HepG2 (cell line): ENCODE measurements at regions not wholly inside any gene's neighbourhood (a gene's known extent, or its start where the extent isn't known, plus 50 kb on each side); places are given as distances from the start of the nearest gene placed in this dataset.

ENCODE experiments used
- GATAD2A ChIP-seq: IDR thresholded peaks from 2 replicates; pipeline ENCODE4 v1.6.1; 2016
- NCOA2 ChIP-seq: sonication (generic); formaldehyde crosslinking; IDR thresholded peaks from 2 replicates; pipeline ENCODE4 v1.8.0; 2022; ENCODE audit warnings: inconsistent platforms
- NCOR1 ChIP-seq: fragments of 200-600 bp; sonication (generic); IDR thresholded peaks from 2 replicates; pipeline ENCODE4 v1.7.0; 2017; ENCODE audit warnings: antibody characterized with exemption, low read length, borderline replicate concordance
- NFYB ChIP-seq: sonication (generic); formaldehyde crosslinking; IDR thresholded peaks from 2 replicates; pipeline ENCODE4 v1.4.0; 2020; ENCODE audit warnings: missing genetic modification reagents
- NR2F1 ChIP-seq, 2 experiments: fragments of 450-650 bp in 1 of 2; formaldehyde crosslinking in 1 of 2; IDR thresholded peaks; 2 replicates each; pipeline versions ENCODE4 v1.5.0 to v1.6.1; 2016 to 2020; ENCODE audit warnings: mild to moderate bottlenecking in 1 of 2, missing compliant biosample characterization in 1 of 2, missing genetic modification reagents in 1 of 2, moderate library complexity in 1 of 2
- RXRB ChIP-seq: IDR thresholded peaks from 2 replicates; pipeline ENCODE4 v1.6.1; 2016; ENCODE audit warnings: borderline replicate concordance, missing genetic modification reagents, missing compliant biosample characterization
- SMAD9 ChIP-seq: sonication (generic); formaldehyde crosslinking; IDR thresholded peaks from 2 replicates; pipeline ENCODE4 v1.5.1; 2020; ENCODE audit warnings: mild to moderate bottlenecking, missing genetic modification reagents
- TOPORS ChIP-seq: sonication (generic); formaldehyde crosslinking; IDR thresholded peaks from 2 replicates; pipeline ENCODE4 v1.8.0; 2023; ENCODE audit warnings: mild to moderate bottlenecking, missing genetic modification reagents
- ZBTB7A ChIP-seq: sonication (generic); formaldehyde crosslinking; IDR thresholded peaks from 2 replicates; pipeline ENCODE4 v1.8.0; 2022; ENCODE audit warnings: mild to moderate bottlenecking, missing genetic modification reagents
- ZKSCAN8 ChIP-seq: IDR thresholded peaks from 2 replicates; pipeline ENCODE4 v1.6.1; 2016; ENCODE audit warnings: borderline replicate concordance, missing genetic modification reagents, missing compliant biosample characterization
- ZNF660 ChIP-seq: sonication (generic); formaldehyde crosslinking; IDR thresholded peaks from 2 replicates; pipeline ENCODE4 v1.5.1; 2020; ENCODE audit warnings: mild to moderate bottlenecking, low read depth, missing genetic modification reagents, borderline replicate concordance
- ZNF768 ChIP-seq: sonication (generic); formaldehyde crosslinking; IDR thresholded peaks from 2 replicates; pipeline ENCODE4 v1.4.0; 2020; ENCODE audit warnings: missing genetic modification reagents
- ZNF780A ChIP-seq: sonication (generic); formaldehyde crosslinking; IDR thresholded peaks from 2 replicates; pipeline ENCODE4 v1.8.0; 2022; ENCODE audit warnings: mild to moderate bottlenecking, missing genetic modification reagents, moderate library complexity
- ZSCAN12 ChIP-seq: sonication (generic); formaldehyde crosslinking; IDR thresholded peaks from 2 replicates; pipeline ENCODE4 v1.9.0; 2021; ENCODE audit warnings: mild to moderate bottlenecking, missing genetic modification reagents
- ZSCAN20 ChIP-seq: sonication (generic); formaldehyde crosslinking; IDR thresholded peaks from 2 replicates; pipeline ENCODE4 v1.4.0; 2020; ENCODE audit warnings: missing genetic modification reagents, mild to moderate bottlenecking, borderline replicate concordance
- TF ChIP-seq, protein P1 (sequence below): sonication (generic); formaldehyde crosslinking; IDR thresholded peaks from 2 replicates; pipeline ENCODE4 v1.4.0; 2020; ENCODE audit warnings: missing genetic modification reagents, borderline replicate concordance
- TF ChIP-seq, protein P2 (sequence below): IDR thresholded peaks from 2 replicates; pipeline ENCODE4 v1.6.1; 2016; ENCODE audit warnings: missing compliant biosample characterization, missing genetic modification reagents, borderline replicate concordance
- TF ChIP-seq, protein P3 (sequence below): IDR thresholded peaks from 2 replicates; pipeline ENCODE4 v1.6.1; 2016; ENCODE audit warnings: low read depth, borderline replicate concordance
- TF ChIP-seq, protein P4 (sequence below): sonication (generic); formaldehyde crosslinking; IDR thresholded peaks from 2 replicates; pipeline ENCODE4 v1.9.0; 2022; ENCODE audit warnings: low read depth, missing genetic modification reagents
- TF ChIP-seq, protein P5 (sequence below): sonication (generic); formaldehyde crosslinking; IDR thresholded peaks from 2 replicates; pipeline ENCODE4 v1.4.0; 2020; ENCODE audit warnings: missing genetic modification reagents

DNA sequence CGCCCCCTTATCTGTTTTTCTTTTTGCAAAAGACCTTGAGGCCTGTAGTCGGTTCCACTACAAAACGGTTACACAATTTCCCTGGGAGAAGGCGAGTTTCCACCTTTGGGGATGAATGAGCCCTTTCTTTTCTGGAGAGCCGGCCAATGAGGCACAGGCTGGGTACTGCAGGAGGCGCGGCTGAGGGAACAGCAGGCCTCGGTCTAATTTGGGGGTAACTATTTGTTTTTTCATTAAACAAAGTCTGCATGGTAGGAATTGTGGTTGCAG lies 129.2 kb downstream of the MYCN start (continued):
- TF ChIP-seq, protein P1, sequence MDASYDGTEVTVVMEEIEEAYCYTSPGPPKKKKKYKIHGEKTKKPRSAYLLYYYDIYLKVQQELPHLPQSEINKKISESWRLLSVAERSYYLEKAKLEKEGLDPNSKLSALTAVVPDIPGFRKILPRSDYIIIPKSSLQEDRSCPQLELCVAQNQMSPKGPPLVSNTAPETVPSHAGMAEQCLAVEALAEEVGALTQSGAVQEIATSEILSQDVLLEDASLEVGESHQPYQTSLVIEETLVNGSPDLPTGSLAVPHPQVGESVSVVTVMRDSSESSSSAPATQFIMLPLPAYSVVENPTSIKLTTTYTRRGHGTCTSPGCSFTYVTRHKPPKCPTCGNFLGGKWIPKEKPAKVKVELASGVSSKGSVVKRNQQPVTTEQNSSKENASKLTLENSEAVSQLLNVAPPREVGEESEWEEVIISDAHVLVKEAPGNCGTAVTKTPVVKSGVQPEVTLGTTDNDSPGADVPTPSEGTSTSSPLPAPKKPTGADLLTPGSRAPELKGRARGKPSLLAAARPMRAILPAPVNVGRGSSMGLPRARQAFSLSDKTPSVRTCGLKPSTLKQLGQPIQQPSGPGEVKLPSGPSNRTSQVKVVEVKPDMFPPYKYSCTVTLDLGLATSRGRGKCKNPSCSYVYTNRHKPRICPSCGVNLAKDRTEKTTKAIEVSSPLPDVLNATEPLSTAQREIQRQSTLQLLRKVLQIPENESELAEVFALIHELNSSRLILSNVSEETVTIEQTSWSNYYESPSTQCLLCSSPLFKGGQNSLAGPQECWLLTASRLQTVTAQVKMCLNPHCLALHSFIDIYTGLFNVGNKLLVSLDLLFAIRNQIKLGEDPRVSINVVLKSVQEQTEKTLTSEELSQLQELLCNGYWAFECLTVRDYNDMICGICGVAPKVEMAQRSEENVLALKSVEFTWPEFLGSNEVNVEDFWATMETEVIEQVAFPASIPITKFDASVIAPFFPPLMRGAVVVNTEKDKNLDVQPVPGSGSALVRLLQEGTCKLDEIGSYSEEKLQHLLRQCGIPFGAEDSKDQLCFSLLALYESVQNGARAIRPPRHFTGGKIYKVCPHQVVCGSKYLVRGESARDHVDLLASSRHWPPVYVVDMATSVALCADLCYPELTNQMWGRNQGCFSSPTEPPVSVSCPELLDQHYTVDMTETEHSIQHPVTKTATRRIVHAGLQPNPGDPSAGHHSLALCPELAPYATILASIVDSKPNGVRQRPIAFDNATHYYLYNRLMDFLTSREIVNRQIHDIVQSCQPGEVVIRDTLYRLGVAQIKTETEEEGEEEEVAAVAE, result peak; percentile 60; the same call in 1 of the 2 replicates
- TF ChIP-seq RXRB (CRISPR knock-in tag) (peak; percentile 42; the same call in 1 of the 2 replicates), NFYB (CRISPR knock-in tag) (peak; percentile 57), ZNF660 (CRISPR knock-in tag) (no peak), ZSCAN20 (CRISPR knock-in tag) (no peak), NCOA2 (CRISPR knock-in tag) (peak; percentile 83), GATAD2A (CRISPR knock-in tag) (peak; percentile 93), ZNF780A (CRISPR knock-in tag) (no peak), ZNF768 (CRISPR knock-in tag) (no peak), SMAD9 (CRISPR knock-in tag) (no peak), NCOR1 (peak; percentile 38; the same call in 1 of the 2 replicates), ZBTB7A (CRISPR knock-in tag) (no peak), ZKSCAN8 (CRISPR knock-in tag) (peak; percentile 4; the same call in 1 of the 2 replicates), ZSCAN12 (CRISPR knock-in tag) (no peak), NR2F1 (CRISPR knock-in tag; IDR thresholded peaks at IDR 0.05) (no peak), TOPORS (0 out of 2 replicates have a peak, but pooled peaks have one; percentile 5)
- TF ChIP-seq, protein P2, sequence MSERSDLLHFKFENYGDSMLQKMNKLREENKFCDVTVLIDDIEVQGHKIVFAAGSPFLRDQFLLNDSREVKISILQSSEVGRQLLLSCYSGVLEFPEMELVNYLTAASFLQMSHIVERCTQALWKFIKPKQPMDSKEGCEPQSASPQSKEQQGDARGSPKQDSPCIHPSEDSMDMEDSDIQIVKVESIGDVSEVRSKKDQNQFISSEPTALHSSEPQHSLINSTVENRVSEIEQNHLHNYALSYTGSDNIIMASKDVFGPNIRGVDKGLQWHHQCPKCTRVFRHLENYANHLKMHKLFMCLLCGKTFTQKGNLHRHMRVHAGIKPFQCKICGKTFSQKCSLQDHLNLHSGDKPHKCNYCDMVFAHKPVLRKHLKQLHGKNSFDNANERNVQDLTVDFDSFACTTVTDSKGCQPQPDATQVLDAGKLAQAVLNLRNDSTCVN, result peak; percentile 98
- TF ChIP-seq, protein P3, sequence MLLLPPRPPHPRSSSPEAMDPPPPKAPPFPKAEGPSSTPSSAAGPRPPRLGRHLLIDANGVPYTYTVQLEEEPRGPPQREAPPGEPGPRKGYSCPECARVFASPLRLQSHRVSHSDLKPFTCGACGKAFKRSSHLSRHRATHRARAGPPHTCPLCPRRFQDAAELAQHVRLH, result 0 out of 2 replicates have a peak, but pooled peaks have one; percentile 42
- TF ChIP-seq, protein P4, sequence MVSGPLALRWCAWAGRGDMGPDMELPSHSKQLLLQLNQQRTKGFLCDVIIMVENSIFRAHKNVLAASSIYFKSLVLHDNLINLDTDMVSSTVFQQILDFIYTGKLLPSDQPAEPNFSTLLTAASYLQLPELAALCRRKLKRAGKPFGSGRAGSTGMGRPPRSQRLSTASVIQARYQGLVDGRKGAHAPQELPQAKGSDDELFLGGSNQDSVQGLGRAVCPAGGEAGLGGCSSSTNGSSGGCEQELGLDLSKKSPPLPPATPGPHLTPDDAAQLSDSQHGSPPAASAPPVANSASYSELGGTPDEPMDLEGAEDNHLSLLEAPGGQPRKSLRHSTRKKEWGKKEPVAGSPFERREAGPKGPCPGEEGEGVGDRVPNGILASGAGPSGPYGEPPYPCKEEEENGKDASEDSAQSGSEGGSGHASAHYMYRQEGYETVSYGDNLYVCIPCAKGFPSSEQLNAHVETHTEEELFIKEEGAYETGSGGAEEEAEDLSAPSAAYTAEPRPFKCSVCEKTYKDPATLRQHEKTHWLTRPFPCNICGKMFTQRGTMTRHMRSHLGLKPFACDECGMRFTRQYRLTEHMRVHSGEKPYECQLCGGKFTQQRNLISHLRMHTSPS (CRISPR knock-in tag), result no peak
- TF ChIP-seq, protein P5, sequence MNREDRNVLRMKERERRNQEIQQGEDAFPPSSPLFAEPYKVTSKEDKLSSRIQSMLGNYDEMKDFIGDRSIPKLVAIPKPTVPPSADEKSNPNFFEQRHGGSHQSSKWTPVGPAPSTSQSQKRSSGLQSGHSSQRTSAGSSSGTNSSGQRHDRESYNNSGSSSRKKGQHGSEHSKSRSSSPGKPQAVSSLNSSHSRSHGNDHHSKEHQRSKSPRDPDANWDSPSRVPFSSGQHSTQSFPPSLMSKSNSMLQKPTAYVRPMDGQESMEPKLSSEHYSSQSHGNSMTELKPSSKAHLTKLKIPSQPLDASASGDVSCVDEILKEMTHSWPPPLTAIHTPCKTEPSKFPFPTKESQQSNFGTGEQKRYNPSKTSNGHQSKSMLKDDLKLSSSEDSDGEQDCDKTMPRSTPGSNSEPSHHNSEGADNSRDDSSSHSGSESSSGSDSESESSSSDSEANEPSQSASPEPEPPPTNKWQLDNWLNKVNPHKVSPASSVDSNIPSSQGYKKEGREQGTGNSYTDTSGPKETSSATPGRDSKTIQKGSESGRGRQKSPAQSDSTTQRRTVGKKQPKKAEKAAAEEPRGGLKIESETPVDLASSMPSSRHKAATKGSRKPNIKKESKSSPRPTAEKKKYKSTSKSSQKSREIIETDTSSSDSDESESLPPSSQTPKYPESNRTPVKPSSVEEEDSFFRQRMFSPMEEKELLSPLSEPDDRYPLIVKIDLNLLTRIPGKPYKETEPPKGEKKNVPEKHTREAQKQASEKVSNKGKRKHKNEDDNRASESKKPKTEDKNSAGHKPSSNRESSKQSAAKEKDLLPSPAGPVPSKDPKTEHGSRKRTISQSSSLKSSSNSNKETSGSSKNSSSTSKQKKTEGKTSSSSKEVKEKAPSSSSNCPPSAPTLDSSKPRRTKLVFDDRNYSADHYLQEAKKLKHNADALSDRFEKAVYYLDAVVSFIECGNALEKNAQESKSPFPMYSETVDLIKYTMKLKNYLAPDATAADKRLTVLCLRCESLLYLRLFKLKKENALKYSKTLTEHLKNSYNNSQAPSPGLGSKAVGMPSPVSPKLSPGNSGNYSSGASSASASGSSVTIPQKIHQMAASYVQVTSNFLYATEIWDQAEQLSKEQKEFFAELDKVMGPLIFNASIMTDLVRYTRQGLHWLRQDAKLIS, result no peak
